ENCODE measurements at regions not wholly inside any gene's neighbourhood (a gene's known extent, or its start where the extent isn't known, plus 50 kb on each side); places are given as distances from the start of the nearest gene placed in this dataset.

GRCh38 chr3:13257666-13258065 lies 162.5 kb downstream of the NUP210 start:
- no peaks in the 10 kb centered on the region for H3K27me3 Mint-ChIP-seq (ENCODE audit: insufficient read depth)
- H3K36me3 Mint-ChIP-seq (ENCODE audit: low read depth), result no peaks in the 10 kb centered on the region
- no peak overlapping the region for H3K4me3 ChIP-seq (ENCODE audit: low read length)
- H3K27ac ChIP-seq (ENCODE audit: low read depth, low read length), result no peak overlapping the region
- 84 to 94% methylated on average over 3 to 4 of the region's 4 CpGs for WGBS, 2 experiments (ENCODE audit: insufficient coverage in 1 of 2, insufficient read length in 1 of 2)
- H3K9me3 Mint-ChIP-seq, result no peaks in the 10 kb centered on the region
- no peaks in the 10 kb centered on the region for H3K4me1 ChIP-seq (ENCODE audit: control insufficient read depth, insufficient read depth, low read length)
- no peak for TF ChIP-seq CTCF (conservative IDR thresholded peaks at IDR 0.05)
- H3K27ac Mint-ChIP-seq, result no peak overlapping the region
- H3K36me3 ChIP-seq (ENCODE audit: control insufficient read depth, insufficient read depth, low read length), result no peaks in the 10 kb centered on the region
- no peak overlapping the region for H3K9ac ChIP-seq (ENCODE audit: extremely low read depth, low read length, poor library complexity, severe bottlenecking)
- H3K4me1 Mint-ChIP-seq, result peaks cover 3% of the 10 kb centered on the region
- no peaks in the 10 kb centered on the region for H3K9me3 ChIP-seq (ENCODE audit: control insufficient read depth, low read length)
- no peak overlapping the region for H3K4me3 Mint-ChIP-seq
- H3K27me3 ChIP-seq (ENCODE audit: control insufficient read depth, insufficient read depth, low read length, poor library complexity, severe bottlenecking), result no peaks in the 10 kb centered on the region
- no peak for DNase-seq

GRCh38 chr3:13256845-13257244 lies 163.3 kb downstream of the NUP210 start:
- Mint-ChIP-seq H3K27me3 (ENCODE audit: insufficient read depth) (no peaks in the 10 kb centered on the region), H3K36me3 (ENCODE audit: low read depth) (no peaks in the 10 kb centered on the region), H3K9me3 (no peaks in the 10 kb centered on the region), H3K27ac (no peak overlapping the region), H3K4me1 (no peaks in the 10 kb centered on the region), H3K4me3 (no peak overlapping the region)
- Histone ChIP-seq H3K36me3 (ENCODE audit: control insufficient read depth, insufficient read depth, low read length) (no peaks in the 10 kb centered on the region), H3K27ac (ENCODE audit: low read depth, low read length) (no peak overlapping the region), H3K9ac (ENCODE audit: extremely low read depth, low read length, poor library complexity, severe bottlenecking) (no peak overlapping the region), H3K27me3 (ENCODE audit: control insufficient read depth, insufficient read depth, low read length, poor library complexity, severe bottlenecking) (no peaks in the 10 kb centered on the region), H3K4me1 (ENCODE audit: control insufficient read depth, insufficient read depth, low read length) (no peaks in the 10 kb centered on the region), H3K4me3 (ENCODE audit: low read length) (no peak overlapping the region), H3K9me3 (ENCODE audit: control insufficient read depth, low read length) (no peaks in the 10 kb centered on the region)
- TF ChIP-seq CTCF (conservative IDR thresholded peaks at IDR 0.05), result no peak
- DNase-seq, result no peak
- 85 to 98% methylated on average over 6 to 8 of the region's 8 CpGs for WGBS, 2 experiments (ENCODE audit: insufficient coverage in 1 of 2, insufficient read length in 1 of 2)

GRCh38 chr3:13254028-13254951 lies 165.8 kb downstream of the NUP210 start:
- H3K9me3 Mint-ChIP-seq, result no peaks in the 10 kb centered on the region
- H3K4me1 ChIP-seq (ENCODE audit: control insufficient read depth, insufficient read depth, low read length), result no peaks in the 10 kb centered on the region
- no peaks in the 10 kb centered on the region for H3K27me3 ChIP-seq (ENCODE audit: control insufficient read depth, insufficient read depth, low read length, poor library complexity, severe bottlenecking)
- DNase-seq, result no peak
- no peak overlapping the region for H3K9ac ChIP-seq (ENCODE audit: extremely low read depth, low read length, poor library complexity, severe bottlenecking)
- no peak overlapping the region for H3K27ac ChIP-seq (ENCODE audit: low read depth, low read length)
- H3K36me3 Mint-ChIP-seq (ENCODE audit: low read depth), result no peaks in the 10 kb centered on the region
- TF ChIP-seq CTCF (conservative IDR thresholded peaks at IDR 0.05), result no peak
- H3K27ac Mint-ChIP-seq, result no peak overlapping the region
- no peaks in the 10 kb centered on the region for H3K36me3 ChIP-seq (ENCODE audit: control insufficient read depth, insufficient read depth, low read length)
- H3K4me1 Mint-ChIP-seq, result no peaks in the 10 kb centered on the region
- no peaks in the 10 kb centered on the region for H3K9me3 ChIP-seq (ENCODE audit: control insufficient read depth, low read length)
- no peak overlapping the region for H3K4me3 Mint-ChIP-seq
- no peak overlapping the region for H3K4me3 ChIP-seq (ENCODE audit: low read length)
- WGBS, 2 experiments (ENCODE audit: insufficient coverage in 1 of 2, insufficient read length in 1 of 2), result 81 to 89% methylated on average over 12 to 28 of the region's 28 CpGs
- no peaks in the 10 kb centered on the region for H3K27me3 Mint-ChIP-seq (ENCODE audit: insufficient read depth)

All from endodermal cell (in vitro differentiated cells).